ENCODE measurements at regions not wholly inside any gene's neighbourhood (a gene's known extent, or its start where the extent isn't known, plus 50 kb on each side); places are given as distances from the start of the nearest gene placed in this dataset.

- POLR2A ChIA-PET = interaction anchor here (0.6 kb wide), 1 partner anchor 52 kb away, joined by 3 read pairs; no protein-coding TSS in a partner anchor
Measured at GRCh38 chr1:238552271-238552670, 661.5 kb upstream of the ZP4 start.

GRCh38 chr1:238549137-238549536, 658.4 kb upstream of the ZP4 start:
- CTCF ChIA-PET = no interaction called here
- no peak for ATAC-seq
- peaks cover 29% of the 10 kb centered on the region for H3K36me3 Mint-ChIP-seq

More at GRCh38 chr1:238552271-238552670, 661.5 kb upstream of the ZP4 start:
- ATAC-seq (no peak), DNase-seq (ENCODE audit: low spot score) (no peak)
- H3K4me3 Mint-ChIP-seq = no peak overlapping the region
- TF ChIP-seq CREB1 (CRISPR knock-in tag; IDR thresholded peaks at IDR 0.05) (no peak), ELF4 (CRISPR knock-in tag; IDR thresholded peaks at IDR 0.05; ENCODE audit: low read depth) (no peak), ZNF138 (CRISPR knock-in tag; conservative IDR thresholded peaks at IDR 0.05) (no peak), HMGA2 (CRISPR knock-in tag; IDR thresholded peaks at IDR 0.05) (no peak), KAT7 (CRISPR knock-in tag; IDR thresholded peaks at IDR 0.05; ENCODE audit: borderline replicate concordance) (no peak), ZNF532 (CRISPR knock-in tag; IDR thresholded peaks at IDR 0.05; ENCODE audit: borderline replicate concordance) (no peak), TEAD1 (CRISPR knock-in tag; IDR thresholded peaks at IDR 0.05) (no peak), PREB (CRISPR knock-in tag; IDR thresholded peaks at IDR 0.05; ENCODE audit: borderline replicate concordance) (no peak), ATF6 (CRISPR knock-in tag; IDR thresholded peaks at IDR 0.05) (no peak), NFE2L1 (CRISPR knock-in tag; IDR thresholded peaks at IDR 0.05) (no peak), EMX1 (CRISPR knock-in tag; IDR thresholded peaks at IDR 0.05) (no peak), MXD4 (CRISPR knock-in tag; IDR thresholded peaks at IDR 0.05; ENCODE audit: borderline replicate concordance) (no peak), ZNF671 (CRISPR knock-in tag; IDR thresholded peaks at IDR 0.05) (no peak)
- H3K27ac Mint-ChIP-seq = no peak overlapping the region
- CTCF ChIA-PET = no interaction called here
- H3K36me3 Mint-ChIP-seq = peaks cover 3% of the 10 kb centered on the region
- no peaks in the 10 kb centered on the region for H3K27me3 Mint-ChIP-seq (ENCODE audit: low read depth)
- H3K4me1 Mint-ChIP-seq = 0 out of 2 replicates have a peak, but pooled peaks cover 2% of the 10 kb centered on the region
- peaks cover 15% of the 10 kb centered on the region for H3K9me3 Mint-ChIP-seq

More at GRCh38 chr1:238549137-238549536, 658.4 kb upstream of the ZP4 start:
- H3K4me3 Mint-ChIP-seq = no peak overlapping the region
- H3K27me3 Mint-ChIP-seq (ENCODE audit: low read depth) = no peaks in the 10 kb centered on the region
- peaks cover 39% of the 10 kb centered on the region for H3K9me3 Mint-ChIP-seq
- TF ChIP-seq EMX1 (CRISPR knock-in tag; IDR thresholded peaks at IDR 0.05) (no peak), ATF3 (CRISPR knock-in tag; conservative IDR thresholded peaks at IDR 0.05) (no peak), PREB (CRISPR knock-in tag; IDR thresholded peaks at IDR 0.05; ENCODE audit: borderline replicate concordance) (no peak), ZBTB21 (CRISPR knock-in tag; IDR thresholded peaks at IDR 0.05; ENCODE audit: borderline replicate concordance) (no peak)
- H3K4me1 Mint-ChIP-seq = 0 out of 2 replicates have a peak, but pooled peaks cover 2% of the 10 kb centered on the region
- POLR2A ChIA-PET = no interaction called here
- H3K27ac Mint-ChIP-seq = no peak overlapping the region
- no peak for DNase-seq (ENCODE audit: low spot score)
